Stomach smooth muscle (tissue), 2 donors: ENCODE measurements at regions not wholly inside any gene's neighbourhood (a gene's known extent, or its start where the extent isn't known, plus 50 kb on each side); places are given as distances from the start of the nearest gene placed in this dataset.

Experiments
- H3K27ac ChIP-seq: one replicate; pipeline ENCODE4 v1.7.0; 2013; ENCODE audit warnings: mild to moderate bottlenecking, low read length, inconsistent platforms
- H3K27me3 ChIP-seq, 2 donors: one replicate each; pipeline ENCODE4 v1.7.0; 2013; ENCODE audit warnings: low read length in 2 of 2; ENCODE audit not compliant: insufficient read depth in 2 of 2, control insufficient read depth in 1 of 2
- H3K36me3 ChIP-seq, 2 donors: one replicate each; pipeline ENCODE4 v1.7.0; 2013; ENCODE audit warnings: low read length in 2 of 2; ENCODE audit not compliant: control insufficient read depth in 2 of 2, insufficient read depth in 2 of 2
- H3K4me1 ChIP-seq: one replicate; pipeline ENCODE4 v1.7.0; 2013; ENCODE audit warnings: low read length; ENCODE audit not compliant: control insufficient read depth, insufficient read depth
- H3K4me3 ChIP-seq, 2 donors: one replicate each; pipeline ENCODE4 v1.7.0; 2013; ENCODE audit warnings: low read length in 2 of 2
- H3K9ac ChIP-seq, 2 donors: one replicate each; pipeline ENCODE4 v1.7.0; 2013; ENCODE audit warnings: low read length in 2 of 2, mild to moderate bottlenecking in 1 of 2
- H3K9me3 ChIP-seq, 2 donors: one replicate each; pipeline ENCODE4 v1.7.0; 2013; ENCODE audit warnings: low read length in 2 of 2; ENCODE audit not compliant: control insufficient read depth in 2 of 2
- donor health status: healthy.
- donor health status: Pancreatic carcinoma.

DNA sequence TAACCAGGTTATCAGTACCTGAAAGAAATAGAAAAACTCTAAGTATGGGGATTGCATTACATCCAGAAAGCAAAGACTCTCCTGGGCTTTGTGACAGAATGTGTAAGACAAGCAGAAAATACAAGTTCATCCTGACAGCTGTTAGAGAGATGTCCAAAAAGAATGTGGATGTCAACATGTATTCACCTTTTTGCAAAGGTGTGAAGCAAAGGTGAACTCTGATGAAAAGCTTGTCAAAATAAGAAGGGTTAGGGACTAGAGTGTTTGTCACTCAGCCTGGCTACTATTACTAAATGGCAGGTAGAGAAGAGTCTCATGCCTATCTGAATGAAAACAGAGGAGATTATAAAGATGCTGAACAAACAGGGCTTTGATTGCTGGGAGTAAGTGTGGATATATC lies 527.6 kb upstream of the CA10 start:
- H3K9ac ChIP-seq, result no peak overlapping the region
- no peaks in the 10 kb centered on the region for H3K9me3 ChIP-seq
- no peak overlapping the region for H3K27ac ChIP-seq
- H3K36me3 ChIP-seq, result no peaks in the 10 kb centered on the region
- H3K27me3 ChIP-seq, result no peaks in the 10 kb centered on the region
- no peaks in the 10 kb centered on the region for H3K4me1 ChIP-seq
- no peak overlapping the region for H3K4me3 ChIP-seq

- no peaks in the 10 kb centered on the region for H3K4me1 ChIP-seq
- H3K9me3 ChIP-seq, result peaks cover 0 to 11% of the 10 kb centered on the region in 2 donors
These were observed 523.0 kb upstream of the CA10 start for GRCh38 chr17:52681480-52681879.

GRCh38 chr17:52678211-52678610 lies 519.7 kb upstream of the CA10 start:
- no peaks in the 10 kb centered on the region for H3K4me1 ChIP-seq
- H3K36me3 ChIP-seq, result no peaks in the 10 kb centered on the region
- H3K27me3 ChIP-seq, result no peaks in the 10 kb centered on the region
- peaks cover 0 to 11% of the 10 kb centered on the region in 2 donors for H3K9me3 ChIP-seq
- H3K9ac ChIP-seq, result no peak overlapping the region
- H3K4me3 ChIP-seq, result no peak overlapping the region
- no peak overlapping the region for H3K27ac ChIP-seq

More at GRCh38 chr17:52681480-52681879, 523.0 kb upstream of the CA10 start:
- no peak overlapping the region for H3K27ac ChIP-seq
- H3K4me3 ChIP-seq, result no peak overlapping the region
- H3K27me3 ChIP-seq, result no peaks in the 10 kb centered on the region
- no peaks in the 10 kb centered on the region for H3K36me3 ChIP-seq
- H3K9ac ChIP-seq, result no peak overlapping the region

DNA sequence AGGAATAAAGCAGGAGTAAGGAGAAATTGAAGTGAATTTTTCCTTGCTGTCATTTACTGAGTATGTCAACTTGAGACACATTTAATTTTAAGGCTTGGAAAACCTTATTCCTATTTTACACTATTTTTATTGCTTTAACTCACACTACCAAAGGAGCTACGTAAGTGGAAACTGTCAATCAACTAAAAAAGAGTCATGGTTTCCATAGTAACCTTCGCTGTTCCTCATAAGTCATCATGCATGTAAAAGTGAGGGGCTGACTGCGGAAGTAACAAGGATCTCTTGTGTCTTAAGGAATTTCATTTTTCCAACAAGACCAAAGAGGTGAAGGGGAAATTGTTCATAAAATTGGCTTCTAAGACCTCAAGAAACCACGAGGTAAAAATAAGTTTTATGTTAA lies 516.2 kb upstream of the CA10 start:
- H3K4me3 ChIP-seq, result no peak overlapping the region
- peaks cover 0 to 7% of the 10 kb centered on the region in 2 donors for H3K9me3 ChIP-seq
- H3K27me3 ChIP-seq, result no peaks in the 10 kb centered on the region
- no peaks in the 10 kb centered on the region for H3K36me3 ChIP-seq
- no peaks in the 10 kb centered on the region for H3K4me1 ChIP-seq
- no peak overlapping the region for H3K27ac ChIP-seq
- no peak overlapping the region for H3K9ac ChIP-seq

DNA sequence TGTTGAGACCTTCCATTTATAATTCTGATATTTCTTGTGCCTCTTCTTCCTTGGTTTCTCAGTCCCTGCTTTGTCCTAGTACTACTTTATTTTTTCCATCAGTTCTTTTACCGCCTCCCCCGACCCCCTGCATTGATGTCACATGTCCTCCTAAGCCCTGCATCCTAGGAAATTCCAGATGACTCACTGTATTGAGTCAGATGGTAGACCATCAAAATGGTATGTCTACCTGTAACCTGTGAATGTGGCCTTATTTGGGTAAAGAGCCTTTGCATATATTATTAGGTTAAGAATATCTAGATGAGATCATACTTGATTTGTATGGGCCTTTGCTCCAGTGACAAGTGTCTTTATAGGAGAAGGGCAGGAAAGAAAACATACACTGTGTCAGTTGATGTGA lies 515.3 kb upstream of the CA10 start:
- no peak overlapping the region for H3K9ac ChIP-seq
- H3K36me3 ChIP-seq, result no peaks in the 10 kb centered on the region
- no peak overlapping the region for H3K4me3 ChIP-seq
- H3K27me3 ChIP-seq, result no peaks in the 10 kb centered on the region
- no peak overlapping the region for H3K27ac ChIP-seq
- H3K9me3 ChIP-seq, result peaks cover 0 to 6% of the 10 kb centered on the region in 2 donors
- H3K4me1 ChIP-seq, result no peaks in the 10 kb centered on the region

DNA sequence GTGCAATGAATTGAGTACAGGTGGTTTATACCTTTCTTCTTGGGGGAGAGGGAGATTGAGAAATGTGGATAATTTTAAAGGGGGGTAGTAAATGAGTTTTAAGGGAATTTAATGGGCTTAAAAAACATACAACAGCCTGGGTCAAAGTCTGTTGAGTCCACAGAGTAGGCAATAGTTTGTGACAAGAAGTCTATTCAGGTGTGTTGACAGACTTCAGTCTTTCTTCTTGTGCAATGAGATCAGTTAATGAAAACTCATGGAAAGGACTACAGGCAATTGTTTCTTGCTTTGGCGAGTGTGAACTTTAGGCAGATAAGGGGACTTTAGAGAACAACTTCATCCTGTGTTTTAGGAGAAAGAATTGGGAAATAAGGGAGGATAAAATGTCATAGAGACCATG lies 507.8 kb upstream of the CA10 start:
- Histone ChIP-seq H3K4me3 (no peak overlapping the region), H3K27ac (no peak overlapping the region), H3K4me1 (no peaks in the 10 kb centered on the region), H3K36me3 (no peaks in the 10 kb centered on the region), H3K9me3 (peaks cover 0 to 2% of the 10 kb centered on the region in 2 donors), H3K27me3 (no peaks in the 10 kb centered on the region), H3K9ac (no peak overlapping the region)

DNA sequence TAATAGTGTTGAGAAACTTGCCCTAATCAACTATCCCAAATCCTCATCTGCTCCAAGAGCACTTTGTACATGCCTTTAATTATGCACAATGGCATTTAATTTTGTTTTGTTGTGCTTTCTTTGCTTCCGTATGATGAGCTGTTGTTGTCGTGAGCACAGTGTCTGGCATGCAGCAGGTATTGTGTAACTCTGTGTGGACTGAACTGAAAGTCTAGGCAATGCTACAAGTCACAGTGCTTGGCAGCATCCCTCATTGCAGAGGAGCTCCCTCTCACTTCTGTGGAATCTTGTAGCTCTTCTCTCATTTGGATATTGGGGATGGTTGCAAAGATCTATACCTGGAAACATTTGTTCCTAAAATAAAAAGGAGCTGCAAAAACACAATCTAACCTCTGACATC lies 502.2 kb upstream of the CA10 start:
- H3K4me3 ChIP-seq, result no peak overlapping the region
- no peak overlapping the region for H3K9ac ChIP-seq
- no peak overlapping the region for H3K27ac ChIP-seq
- H3K9me3 ChIP-seq, result peaks cover 0 to 2% of the 10 kb centered on the region in 2 donors
- no peaks in the 10 kb centered on the region for H3K4me1 ChIP-seq
- H3K27me3 ChIP-seq, result no peaks in the 10 kb centered on the region
- H3K36me3 ChIP-seq, result no peaks in the 10 kb centered on the region

DNA sequence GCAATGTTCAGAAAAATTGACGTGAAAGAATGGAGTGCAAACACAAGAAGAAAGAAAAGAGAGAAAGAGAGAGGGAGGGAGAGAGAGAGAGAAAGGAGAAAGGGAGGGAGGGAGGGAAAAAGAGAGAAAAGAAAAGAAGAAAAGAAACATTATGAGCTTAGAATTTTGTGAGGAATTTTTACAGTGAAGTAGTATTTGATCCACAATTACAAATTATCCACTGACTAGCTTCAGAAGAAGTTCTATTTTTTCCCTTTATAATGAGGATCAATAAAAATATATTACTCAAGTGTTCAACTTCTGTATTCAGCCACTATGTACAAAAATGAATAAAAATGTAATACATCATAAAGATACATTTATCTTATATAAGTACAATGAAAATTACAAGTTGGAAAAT lies 494.5 kb upstream of the CA10 start:
- Histone ChIP-seq H3K4me1 (no peaks in the 10 kb centered on the region), H3K27me3 (no peaks in the 10 kb centered on the region), H3K4me3 (no peak overlapping the region), H3K36me3 (no peaks in the 10 kb centered on the region), H3K9me3 (no peaks in the 10 kb centered on the region), H3K9ac (no peak overlapping the region), H3K27ac (no peak overlapping the region)

DNA sequence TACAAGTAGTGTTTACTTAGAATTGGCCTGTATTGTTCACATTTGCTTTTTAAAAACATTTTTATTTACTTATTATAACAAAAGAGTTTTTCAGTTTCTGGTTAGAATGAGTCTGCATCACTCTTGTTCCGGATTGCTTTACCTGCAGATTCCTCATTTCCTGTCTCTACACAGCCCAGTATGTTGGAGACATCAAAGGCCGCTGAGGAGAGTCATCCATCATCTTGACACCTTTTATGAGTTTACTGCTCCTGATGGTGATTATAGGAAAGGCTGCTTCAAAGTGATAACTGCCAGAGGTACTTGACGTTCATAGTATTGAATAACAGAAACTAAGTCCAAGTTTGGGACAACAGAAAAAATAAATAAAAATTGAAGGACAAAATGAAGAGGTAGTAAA lies 490.5 kb upstream of the CA10 start:
- Histone ChIP-seq H3K9me3 (no peaks in the 10 kb centered on the region), H3K27me3 (no peaks in the 10 kb centered on the region), H3K4me3 (no peak overlapping the region), H3K4me1 (no peaks in the 10 kb centered on the region), H3K9ac (no peak overlapping the region), H3K27ac (no peak overlapping the region), H3K36me3 (no peaks in the 10 kb centered on the region)

DNA sequence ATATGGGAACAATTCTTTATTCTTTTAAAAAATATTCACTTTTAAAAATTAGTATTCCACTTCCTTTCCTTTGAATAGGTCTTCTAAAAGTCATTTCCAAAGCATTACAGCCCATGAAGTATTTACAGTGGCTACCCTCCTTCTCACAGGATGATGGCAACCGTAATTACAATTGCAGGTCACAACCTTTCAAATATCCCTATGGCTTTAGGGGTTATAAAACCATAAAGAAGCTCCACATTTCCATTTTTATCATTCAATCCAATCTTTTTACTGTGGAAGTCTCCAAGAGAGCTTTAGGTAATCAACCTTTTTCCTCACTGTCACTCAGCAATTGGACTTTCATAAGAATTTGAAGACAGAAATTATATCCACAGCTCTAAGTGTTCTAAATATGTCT lies 488.9 kb upstream of the CA10 start:
- Histone ChIP-seq H3K27ac (no peak overlapping the region), H3K27me3 (no peaks in the 10 kb centered on the region), H3K9ac (no peak overlapping the region), H3K9me3 (no peaks in the 10 kb centered on the region), H3K4me3 (no peak overlapping the region), H3K36me3 (no peaks in the 10 kb centered on the region), H3K4me1 (no peaks in the 10 kb centered on the region)

DNA sequence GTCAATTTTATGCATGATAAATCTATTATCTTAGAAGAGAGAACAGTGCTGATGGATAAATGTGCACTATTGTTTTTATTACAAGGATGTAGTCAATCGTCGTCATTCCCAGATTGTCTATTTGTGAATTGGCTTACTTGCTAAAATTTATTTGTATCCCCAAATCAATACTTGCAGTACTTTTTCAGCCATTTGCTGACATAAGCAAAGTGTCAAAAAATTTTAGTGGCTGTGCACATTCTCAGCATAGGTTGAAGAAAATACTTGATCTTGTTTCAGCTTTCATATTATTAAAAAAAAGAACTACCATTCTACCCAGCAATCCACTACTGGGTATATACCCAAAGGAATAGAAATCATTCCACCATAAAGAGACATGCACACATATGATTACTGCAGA lies 477.9 kb upstream of the CA10 start:
- Histone ChIP-seq H3K4me3 (no peak overlapping the region), H3K27me3 (no peaks in the 10 kb centered on the region), H3K36me3 (no peaks in the 10 kb centered on the region), H3K9ac (no peak overlapping the region), H3K27ac (no peak overlapping the region), H3K4me1 (no peaks in the 10 kb centered on the region), H3K9me3 (peaks cover 0 to 2% of the 10 kb centered on the region in 2 donors)
